Retina (tissue), 1 donor: ENCODE measurements at regions not wholly inside any gene's neighbourhood (a gene's known extent, or its start where the extent isn't known, plus 50 kb on each side); places are given as distances from the start of the nearest gene placed in this dataset.
A peak's percentile ranks its signal among the peaks of the same experiment; 100 is the strongest.

ENCODE experiments used
- DNase-seq: peaks from one replicate; pipeline ENCODE4 v3.0.0-alpha.2; 2016

- DNase-seq: no peak
Measured at GRCh38 chr19:30932854-30933253, 416.4 kb downstream of the TSHZ3 start.

- DNase-seq: no peak
Measured at GRCh38 chr19:30930941-30931706, 418.1 kb downstream of the TSHZ3 start.

GRCh38 chr19:30927705-30928104 lies 421.5 kb downstream of the TSHZ3 start:
- no peak for DNase-seq

- no peak for DNase-seq
Measured at GRCh38 chr19:30924670-30925069, 424.6 kb downstream of the TSHZ3 start.

GRCh38 chr19:30924069-30924636 lies 425.1 kb downstream of the TSHZ3 start:
- no peak for DNase-seq

- no peak for DNase-seq
Measured at GRCh38 chr19:30923621-30924020, 425.6 kb downstream of the TSHZ3 start.

- no peak for DNase-seq
Measured at GRCh38 chr19:30923096-30923495, 426.1 kb downstream of the TSHZ3 start.

- no peak for DNase-seq
Measured at GRCh38 chr19:30920222-30920621, 429.0 kb downstream of the TSHZ3 start.

GRCh38 chr19:30919737-30920136 lies 429.5 kb downstream of the TSHZ3 start:
- DNase-seq: no peak

GRCh38 chr19:30916238-30916637 lies 433.0 kb downstream of the TSHZ3 start:
- no peak for DNase-seq

- DNase-seq: no peak
Measured at GRCh38 chr19:30911491-30911890, 437.7 kb downstream of the TSHZ3 start.

GRCh38 chr19:30910485-30911240 lies 438.6 kb downstream of the TSHZ3 start:
- no peak for DNase-seq

- no peak for DNase-seq
Measured at GRCh38 chr19:30909216-30909615, 440.0 kb downstream of the TSHZ3 start.

- DNase-seq: no peak
Measured at GRCh38 chr19:30908262-30908771, 440.9 kb downstream of the TSHZ3 start.

- DNase-seq: no peak
Measured at GRCh38 chr19:30906871-30907270, 442.4 kb downstream of the TSHZ3 start.

- DNase-seq: no peak
Measured at GRCh38 chr19:30900051-30900450, 449.2 kb downstream of the TSHZ3 start.

- DNase-seq: no peak
Measured at GRCh38 chr19:30898353-30899103, 450.7 kb downstream of the TSHZ3 start.

GRCh38 chr19:30897553-30897952 lies 451.7 kb downstream of the TSHZ3 start:
- DNase-seq: no peak

- DNase-seq: no peak
Measured at GRCh38 chr19:30897034-30897433, 452.2 kb downstream of the TSHZ3 start.

GRCh38 chr19:30896554-30896953 lies 452.7 kb downstream of the TSHZ3 start:
- peak; percentile 34 for DNase-seq

GRCh38 chr19:30895946-30896345 lies 453.3 kb downstream of the TSHZ3 start:
- DNase-seq: no peak

GRCh38 chr19:30891051-30891450 lies 458.2 kb downstream of the TSHZ3 start:
- DNase-seq: no peak

- DNase-seq: no peak
Measured at GRCh38 chr19:30890033-30890432, 459.2 kb downstream of the TSHZ3 start.
